Thoracic aorta (tissue), 2 donors: ENCODE measurements at regions not wholly inside any gene's neighbourhood (a gene's known extent, or its start where the extent isn't known, plus 50 kb on each side); places are given as distances from the start of the nearest gene placed in this dataset.

Source experiments
- ATAC-seq: fragments of 150-250 bp; one replicate; pipeline ENCODE4 v1.8.0; 2017; ENCODE audit warnings: low read depth; ENCODE audit not compliant: insufficient number of reproducible peaks, low FRiP score
- DNase-seq: peaks from one replicate; pipeline ENCODE4 v3.0.0-alpha.2; 2020; ENCODE audit warnings: low spot score
- H3K27ac ChIP-seq, 2 donors: fragments of 200-600 bp; sonication (generic); 1 replicate in 1 of 2; 2 replicates in 1 of 2; pipeline ENCODE4 v1.5.1; 2016; ENCODE audit warnings: mild to moderate bottlenecking in 2 of 2, moderate library complexity in 2 of 2
- H3K27me3 ChIP-seq: fragments of 200-600 bp; sonication (generic); replicated peaks from 2 replicates; pipeline ENCODE4 v1.6.0; 2016; ENCODE audit warnings: mild to moderate bottlenecking; ENCODE audit not compliant: insufficient read depth
- H3K36me3 ChIP-seq: fragments of 200-600 bp; sonication (generic); one replicate; pipeline ENCODE4 v1.5.1; 2016
- H3K4me1 ChIP-seq, 2 donors: fragments of 200-600 bp; sonication (generic); 1 replicate in 1 of 2; 2 replicates in 1 of 2; pipeline versions ENCODE4 v1.5.1 to v1.6.0; 2016; ENCODE audit warnings: low read depth in 2 of 2, mild to moderate bottlenecking in 1 of 2; ENCODE audit not compliant: control insufficient read depth in 1 of 2
- H3K4me3 ChIP-seq: fragments of 200-600 bp; sonication (generic); 2 replicates; pipeline ENCODE4 v1.5.1; 2016; ENCODE audit warnings: mild to moderate bottlenecking
- H3K9me3 ChIP-seq: fragments of 200-600 bp; sonication (generic); 2 replicates; pipeline ENCODE4 v1.5.1; 2016
- TF ChIP-seq, protein P1 (sequence below): fragments of 200-600 bp; sonication (generic); IDR thresholded peaks from one replicate; pipeline ENCODE4 v1.5.1; 2019; ENCODE audit warnings: antibody characterized with exemption

DNA sequence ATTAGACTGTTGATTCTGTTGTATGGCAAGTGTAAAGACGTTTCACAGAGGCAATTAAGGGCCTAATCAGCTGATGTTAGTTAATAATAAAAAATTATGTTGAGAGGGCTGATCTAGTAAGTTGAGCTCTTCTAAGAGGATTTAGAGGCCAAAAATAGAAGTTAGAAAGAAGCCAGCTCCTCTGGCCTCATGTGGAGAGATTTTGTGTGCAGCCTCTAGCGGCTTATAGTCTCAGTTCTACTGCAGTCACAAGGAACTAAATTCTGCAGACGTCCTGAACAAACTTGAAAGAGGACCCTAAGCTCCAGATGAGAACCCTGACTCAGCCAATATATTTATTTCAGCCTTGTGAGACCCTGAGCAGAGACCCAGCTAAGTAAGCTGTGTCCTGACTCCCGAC lies 498.6 kb downstream of the BTBD3 start:
- DNase-seq (no peak), ATAC-seq (no peak)
- H3K4me3 ChIP-seq: no peak overlapping the region
- no peaks in the 10 kb centered on the region for H3K9me3 ChIP-seq
- TF ChIP-seq, protein P1, sequence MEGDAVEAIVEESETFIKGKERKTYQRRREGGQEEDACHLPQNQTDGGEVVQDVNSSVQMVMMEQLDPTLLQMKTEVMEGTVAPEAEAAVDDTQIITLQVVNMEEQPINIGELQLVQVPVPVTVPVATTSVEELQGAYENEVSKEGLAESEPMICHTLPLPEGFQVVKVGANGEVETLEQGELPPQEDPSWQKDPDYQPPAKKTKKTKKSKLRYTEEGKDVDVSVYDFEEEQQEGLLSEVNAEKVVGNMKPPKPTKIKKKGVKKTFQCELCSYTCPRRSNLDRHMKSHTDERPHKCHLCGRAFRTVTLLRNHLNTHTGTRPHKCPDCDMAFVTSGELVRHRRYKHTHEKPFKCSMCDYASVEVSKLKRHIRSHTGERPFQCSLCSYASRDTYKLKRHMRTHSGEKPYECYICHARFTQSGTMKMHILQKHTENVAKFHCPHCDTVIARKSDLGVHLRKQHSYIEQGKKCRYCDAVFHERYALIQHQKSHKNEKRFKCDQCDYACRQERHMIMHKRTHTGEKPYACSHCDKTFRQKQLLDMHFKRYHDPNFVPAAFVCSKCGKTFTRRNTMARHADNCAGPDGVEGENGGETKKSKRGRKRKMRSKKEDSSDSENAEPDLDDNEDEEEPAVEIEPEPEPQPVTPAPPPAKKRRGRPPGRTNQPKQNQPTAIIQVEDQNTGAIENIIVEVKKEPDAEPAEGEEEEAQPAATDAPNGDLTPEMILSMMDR: no peak
- no peak overlapping the region for H3K27ac ChIP-seq
- no peaks in the 10 kb centered on the region for H3K36me3 ChIP-seq
- no peaks in the 10 kb centered on the region for H3K4me1 ChIP-seq
- H3K27me3 ChIP-seq: no peaks in the 10 kb centered on the region

DNA sequence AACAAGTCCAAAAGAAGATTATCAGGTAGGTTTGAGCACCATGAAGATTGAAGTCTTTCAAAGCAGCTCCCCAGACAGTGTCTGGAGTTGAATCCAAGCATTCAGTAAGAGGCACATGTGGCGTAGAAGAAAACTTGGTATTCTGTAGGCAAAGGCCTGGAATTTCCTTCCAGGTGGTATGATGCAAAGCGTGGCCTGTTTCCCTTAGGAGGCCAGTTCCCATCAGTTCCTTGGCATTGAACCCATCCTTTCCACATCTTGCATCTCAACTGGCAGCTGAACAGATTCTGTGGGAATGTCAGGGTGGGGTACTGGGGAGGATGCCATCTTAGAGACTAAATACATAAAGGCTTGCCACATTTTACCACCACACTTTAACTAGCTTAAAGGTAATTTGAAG lies 516.0 kb downstream of the BTBD3 start:
- Histone ChIP-seq H3K27ac (no peak overlapping the region), H3K27me3 (no peaks in the 10 kb centered on the region), H3K9me3 (no peaks in the 10 kb centered on the region), H3K36me3 (no peaks in the 10 kb centered on the region), H3K4me3 (no peak overlapping the region), H3K4me1 (no peaks in the 10 kb centered on the region)
- DNase-seq: no peak
- TF ChIP-seq, protein P1: no peak
- ATAC-seq: no peak

DNA sequence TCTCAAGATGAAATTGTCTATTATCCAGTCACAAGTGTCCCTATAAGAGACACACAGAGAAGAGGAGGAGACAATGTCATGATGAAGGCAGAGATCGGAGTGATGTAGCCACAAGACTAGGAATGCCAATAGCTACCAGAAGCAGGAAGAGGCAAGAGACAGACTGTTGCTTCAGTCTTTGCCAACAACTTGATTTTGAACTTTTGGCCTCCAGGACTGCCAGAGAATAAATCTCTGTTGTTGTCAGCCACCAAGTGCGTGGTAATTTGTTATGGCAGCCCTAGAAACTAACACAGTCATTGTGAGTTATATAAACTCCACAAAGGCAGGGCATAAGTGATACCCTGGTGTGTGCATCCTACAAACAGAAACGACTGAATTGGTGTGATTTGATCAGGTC lies 517.0 kb downstream of the BTBD3 start:
- Histone ChIP-seq H3K36me3 (no peaks in the 10 kb centered on the region), H3K4me1 (no peaks in the 10 kb centered on the region), H3K4me3 (no peak overlapping the region), H3K9me3 (no peaks in the 10 kb centered on the region), H3K27ac (no peak overlapping the region), H3K27me3 (no peaks in the 10 kb centered on the region)
- TF ChIP-seq, protein P1: no peak
- DNase-seq (no peak), ATAC-seq (no peak)

DNA sequence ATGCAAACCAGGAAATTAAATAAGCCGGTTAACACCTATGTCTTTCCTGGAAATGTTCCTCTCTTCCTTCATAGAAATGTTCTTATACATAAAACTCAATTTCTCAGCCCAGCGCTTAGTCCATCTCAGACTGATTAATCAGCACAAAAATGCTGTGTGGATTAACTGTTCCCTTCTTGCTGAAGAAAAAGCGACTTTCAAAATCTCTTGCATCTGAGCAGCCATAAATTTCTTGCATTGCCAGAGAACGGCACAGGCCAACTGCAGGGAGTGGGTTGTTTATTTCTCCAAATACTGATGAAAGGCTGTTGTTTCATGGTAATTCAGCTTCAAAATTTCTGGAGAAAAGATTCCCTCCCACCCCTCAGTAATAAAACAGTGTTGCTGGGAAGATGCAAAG lies 517.6 kb downstream of the BTBD3 start:
- H3K9me3 ChIP-seq: no peaks in the 10 kb centered on the region
- ATAC-seq (no peak), DNase-seq (no peak)
- H3K4me3 ChIP-seq: no peak overlapping the region
- H3K27ac ChIP-seq: no peak overlapping the region
- H3K27me3 ChIP-seq: no peaks in the 10 kb centered on the region
- TF ChIP-seq, protein P1: no peak
- H3K4me1 ChIP-seq: no peaks in the 10 kb centered on the region
- H3K36me3 ChIP-seq: no peaks in the 10 kb centered on the region

DNA sequence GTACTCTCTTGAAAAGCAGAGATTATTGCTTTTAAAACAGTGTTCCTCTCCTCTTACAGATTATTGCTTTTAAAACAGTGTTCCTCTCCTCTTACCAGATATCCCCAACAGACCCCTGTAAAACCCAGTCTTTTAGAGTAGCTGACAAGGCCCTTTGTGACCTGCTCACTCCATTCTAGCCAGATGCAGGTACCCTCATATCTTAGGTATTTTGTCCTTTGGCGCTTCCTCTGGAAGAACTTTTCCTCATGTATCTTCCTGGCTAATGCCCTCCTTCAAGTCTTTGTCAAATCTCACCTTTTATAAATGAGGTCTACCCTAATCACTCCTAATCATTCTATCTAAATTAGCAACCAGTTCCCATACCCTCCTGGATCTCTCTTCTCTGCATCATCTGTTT lies 536.0 kb downstream of the BTBD3 start:
- ATAC-seq (no peak), DNase-seq (no peak)
- no peaks in the 10 kb centered on the region for H3K9me3 ChIP-seq
- H3K27me3 ChIP-seq: no peaks in the 10 kb centered on the region
- no peak overlapping the region for H3K4me3 ChIP-seq
- TF ChIP-seq, protein P1: no peak
- H3K36me3 ChIP-seq: no peaks in the 10 kb centered on the region
- no peaks in the 10 kb centered on the region for H3K4me1 ChIP-seq
- no peak overlapping the region for H3K27ac ChIP-seq
